ENCODE measurements at regions not wholly inside any gene's neighbourhood (a gene's known extent, or its start where the extent isn't known, plus 50 kb on each side); places are given as distances from the start of the nearest gene placed in this dataset.
"Not testable (repeated sequence)": the region's sequence is repeated elsewhere in the genome, so short reads cannot be mapped to it uniquely, and the experiment has no call there.

GRCh38 chr11:25319127-25319526 is 822.3 kb downstream of the LUZP2 start:
- DNase-seq (ENCODE audit: low read depth) = no peak

- no peak for DNase-seq (ENCODE audit: low read depth)
Measured at GRCh38 chr11:25327656-25328055, 830.8 kb downstream of the LUZP2 start.

DNA sequence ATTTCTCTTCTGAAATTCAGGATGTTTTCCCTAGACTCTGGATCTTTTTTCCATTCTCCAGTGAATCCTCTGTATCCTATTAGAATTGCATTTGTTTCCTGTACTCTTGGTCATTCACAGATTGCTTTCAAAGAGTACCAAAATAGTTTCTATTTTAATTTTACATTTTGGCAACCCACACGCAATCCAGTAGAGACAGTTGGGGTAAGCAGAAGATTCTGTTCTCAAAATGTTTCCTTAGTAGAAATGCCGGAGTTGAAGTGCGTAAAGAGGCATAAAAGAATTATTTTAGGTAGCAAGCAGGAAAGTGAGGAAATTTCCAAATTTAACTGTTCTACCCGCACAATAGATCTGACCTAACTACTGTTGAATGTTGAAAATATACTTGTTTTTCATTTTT is 842.4 kb downstream of the LUZP2 start:
- no peak for DNase-seq (ENCODE audit: low read depth)

GRCh38 chr11:25349537-25349936 is 852.7 kb downstream of the LUZP2 start:
- DNase-seq (ENCODE audit: low read depth) = no peak

DNA sequence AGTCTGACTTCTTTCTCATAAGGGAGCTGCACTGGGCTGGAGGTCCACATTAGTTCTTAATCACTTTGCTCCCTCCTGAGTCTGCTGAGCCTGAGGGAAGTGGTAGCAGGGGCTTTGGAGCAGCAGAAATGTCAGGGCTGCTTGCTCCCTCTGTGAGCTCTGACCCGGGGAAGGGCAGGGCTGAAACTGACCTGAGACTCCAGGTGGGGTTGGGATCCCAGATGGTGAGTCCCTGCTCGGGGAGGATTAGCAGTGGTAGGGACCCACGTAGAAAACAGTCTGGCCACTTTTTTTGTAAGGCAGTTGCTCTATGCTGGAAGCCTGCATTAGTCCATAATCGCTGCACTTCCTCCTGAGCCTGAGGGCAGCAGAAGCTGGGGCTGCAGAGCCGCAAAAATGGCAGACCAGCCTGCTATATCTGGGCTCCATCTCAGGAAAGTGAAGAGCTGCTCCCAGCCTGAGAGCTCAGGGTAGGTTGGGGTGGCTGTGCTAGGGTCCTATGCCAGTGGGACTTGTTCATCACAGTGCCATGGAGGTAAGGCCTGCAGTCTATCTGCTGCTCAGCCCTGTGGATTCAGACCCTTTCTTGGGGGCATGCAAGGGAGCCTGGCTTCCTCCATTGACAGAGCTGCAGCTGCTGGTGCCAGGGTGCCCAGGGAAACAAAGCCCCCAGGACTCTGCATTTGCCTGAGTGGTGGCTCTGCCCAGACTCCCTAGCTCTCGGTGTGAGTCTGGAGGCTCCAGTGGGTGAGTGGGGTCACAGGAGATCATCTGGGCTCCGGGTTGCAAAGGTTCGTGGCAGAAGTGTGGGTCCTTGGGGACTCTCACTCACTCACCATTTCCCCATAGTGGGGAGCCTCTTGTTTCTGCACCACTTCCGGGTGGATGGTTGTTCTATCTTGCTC is 854.3 kb downstream of the LUZP2 start:
- no peak for DNase-seq (ENCODE audit: low read depth)

DNA sequence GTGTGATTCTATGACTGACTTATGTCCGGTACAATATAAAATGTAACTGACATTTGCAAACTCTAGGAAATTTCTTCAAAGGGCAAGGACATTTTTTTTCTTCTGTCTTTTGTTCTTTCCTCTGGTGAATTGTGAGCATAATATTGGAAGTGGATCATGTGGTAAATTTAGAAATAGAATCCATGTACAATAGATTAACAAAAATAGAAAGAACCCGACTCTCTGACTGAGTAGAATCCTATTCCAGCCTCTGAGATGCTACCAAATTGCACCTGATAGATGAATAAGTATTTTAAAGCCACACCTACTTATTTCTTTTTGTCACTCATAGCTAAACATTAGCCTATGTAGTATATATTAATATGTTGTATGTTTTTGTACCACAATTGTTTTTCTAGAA is 860.3 kb downstream of the LUZP2 start:
- DNase-seq (ENCODE audit: low read depth) = no peak

DNA sequence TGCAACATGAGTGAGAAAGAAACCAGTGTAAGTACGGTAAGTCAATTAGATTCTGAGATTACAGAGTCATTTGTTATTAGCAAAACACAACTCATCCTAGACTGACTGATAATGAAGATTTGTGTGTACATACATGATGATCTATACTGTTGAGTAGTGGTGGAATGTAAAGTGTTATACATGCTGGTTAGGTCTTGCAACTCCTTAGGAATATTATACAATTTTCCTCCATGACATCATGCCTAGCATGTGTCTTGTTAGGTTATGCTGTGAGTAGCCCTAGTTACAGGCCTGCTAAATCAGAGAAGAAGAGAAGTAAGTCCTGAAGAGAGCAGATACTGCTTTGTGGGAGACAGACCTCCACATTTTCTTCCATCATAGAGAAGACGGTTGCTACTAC is 880.6 kb downstream of the LUZP2 start:
- no peak for DNase-seq (ENCODE audit: low read depth)

DNA sequence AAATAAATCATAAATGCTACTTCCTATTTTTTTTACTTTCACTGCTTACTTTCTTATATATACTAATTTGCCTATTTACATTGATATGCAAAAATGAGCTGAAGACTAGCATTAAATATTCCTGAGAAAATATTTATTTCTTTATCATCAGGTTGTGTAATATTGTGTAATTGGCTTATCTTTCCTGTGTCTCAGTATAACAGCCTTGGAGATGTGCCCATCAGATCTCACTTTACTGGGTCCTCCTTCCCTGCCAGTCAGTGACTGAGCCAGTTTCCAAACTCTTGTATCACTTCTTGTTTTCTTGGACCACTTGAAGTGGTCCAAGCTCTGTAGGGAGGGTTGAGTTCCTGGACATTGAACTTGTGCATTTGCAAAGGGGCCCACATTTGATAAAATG is 900.0 kb downstream of the LUZP2 start:
- DNase-seq (ENCODE audit: low read depth) = no peak

DNA sequence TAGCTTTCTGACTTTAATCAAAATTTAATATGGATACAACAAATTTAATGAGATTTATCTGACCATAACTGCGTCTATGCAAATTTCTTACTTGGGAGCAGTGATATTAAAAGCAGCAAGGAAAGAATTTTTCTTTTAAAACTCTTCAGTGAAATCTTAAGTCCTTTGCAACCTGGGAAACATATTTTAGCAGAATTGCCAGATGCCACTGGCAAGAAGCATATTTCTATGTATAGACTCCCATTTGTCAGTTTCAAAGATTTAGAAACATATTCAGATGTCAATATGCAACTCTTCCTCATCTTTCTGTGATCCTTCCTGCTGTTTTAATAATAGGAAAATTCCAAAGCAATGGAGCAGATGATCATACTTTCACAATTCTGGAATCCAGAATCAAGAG is 911.3 kb downstream of the LUZP2 start:
- DNase-seq (ENCODE audit: low read depth) = no peak

DNA sequence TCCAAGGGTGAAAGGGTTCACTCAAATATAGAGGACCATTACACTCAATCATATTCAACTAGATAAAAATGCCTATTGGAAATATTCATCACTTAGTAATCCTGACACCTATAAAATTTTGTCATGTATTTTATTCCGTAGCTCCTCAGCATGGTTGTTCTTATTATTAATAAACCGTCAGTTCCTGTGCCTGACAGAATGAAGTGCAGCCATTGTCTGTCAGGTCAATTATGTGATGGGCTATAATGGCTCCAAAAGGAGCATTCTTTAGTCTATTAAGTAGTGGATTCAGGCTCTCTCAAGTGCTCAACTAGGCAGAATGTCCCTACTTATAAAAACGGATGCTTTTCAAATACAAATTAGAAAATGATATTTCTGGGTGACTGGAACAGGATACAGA is 916.1 kb upstream of the ANO3 start:
- DNase-seq (ENCODE audit: low read depth) = no peak

DNA sequence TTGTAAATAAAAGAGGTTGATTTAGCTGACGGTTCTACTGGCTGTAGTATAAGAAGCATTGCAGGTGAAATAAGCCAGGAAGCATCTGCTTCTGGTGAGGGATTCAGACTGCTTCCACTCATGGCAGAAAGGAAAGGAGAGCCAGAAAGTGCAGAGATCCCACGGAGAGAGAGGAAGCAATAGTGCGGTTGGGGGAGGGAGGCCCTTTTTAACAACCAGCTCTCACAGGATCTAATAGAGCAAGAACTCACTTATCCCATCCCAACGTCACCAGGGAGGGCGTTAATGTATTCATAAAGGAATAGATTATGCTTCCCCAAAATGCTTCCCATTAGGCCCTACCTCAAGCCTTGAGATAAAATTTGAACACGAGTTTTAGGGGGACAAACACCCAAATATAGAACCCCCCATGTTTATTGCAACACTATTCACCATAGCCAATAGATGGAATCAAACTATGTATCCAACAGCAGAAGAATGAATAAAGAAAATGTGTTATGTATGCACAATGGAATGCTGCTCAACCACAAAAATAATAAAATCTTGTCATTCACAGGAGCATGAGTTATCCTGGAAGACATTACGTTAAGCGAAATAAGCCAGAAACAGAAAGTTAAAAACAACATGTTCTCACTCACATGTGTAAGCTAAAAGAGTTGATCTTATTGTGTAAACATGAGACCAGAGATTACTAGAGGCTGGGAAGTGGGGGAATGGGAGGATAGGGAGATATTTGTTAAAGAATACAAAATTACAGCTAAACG is 908.3 kb upstream of the ANO3 start:
- peak; percentile 43 for DNase-seq (ENCODE audit: low read depth)

GRCh38 chr11:25432376-25432775 is 899.6 kb upstream of the ANO3 start:
- no peak for DNase-seq (ENCODE audit: low read depth)

- no peak for DNase-seq (ENCODE audit: low read depth)
Measured at GRCh38 chr11:25435197-25435596, 896.7 kb upstream of the ANO3 start.

- DNase-seq (ENCODE audit: low read depth) = no peak
Measured at GRCh38 chr11:25436326-25436725, 895.6 kb upstream of the ANO3 start.

- DNase-seq (ENCODE audit: low read depth) = peak; percentile 16
Measured at GRCh38 chr11:25441421-25441820, 890.5 kb upstream of the ANO3 start.

GRCh38 chr11:25449091-25449490 is 882.8 kb upstream of the ANO3 start:
- DNase-seq (ENCODE audit: low read depth) = no peak

GRCh38 chr11:25453471-25453870 is 878.5 kb upstream of the ANO3 start:
- DNase-seq (ENCODE audit: low read depth) = no peak

DNA sequence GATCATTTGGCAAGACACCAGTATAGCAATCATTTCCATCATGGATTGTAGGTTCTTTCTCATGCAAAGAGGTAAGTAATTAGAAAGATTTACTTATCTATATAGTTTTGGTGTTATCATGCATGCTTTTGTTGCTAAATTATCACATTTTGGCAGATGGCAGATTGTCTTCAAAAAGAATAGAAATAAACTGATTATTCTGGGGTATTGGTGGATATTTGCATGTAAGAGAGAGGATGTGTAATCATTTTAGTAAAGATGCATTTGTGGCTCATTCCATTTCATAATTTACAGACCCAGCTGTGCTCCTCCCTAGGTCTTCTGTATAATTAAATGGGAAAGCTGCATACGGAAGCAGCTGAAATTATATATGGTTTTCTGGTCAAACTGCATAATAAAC is 875.7 kb upstream of the ANO3 start:
- no peak for DNase-seq (ENCODE audit: low read depth)

- DNase-seq (ENCODE audit: low read depth) = peak; percentile 16
Measured at GRCh38 chr11:25483915-25484635, 847.9 kb upstream of the ANO3 start.

DNA sequence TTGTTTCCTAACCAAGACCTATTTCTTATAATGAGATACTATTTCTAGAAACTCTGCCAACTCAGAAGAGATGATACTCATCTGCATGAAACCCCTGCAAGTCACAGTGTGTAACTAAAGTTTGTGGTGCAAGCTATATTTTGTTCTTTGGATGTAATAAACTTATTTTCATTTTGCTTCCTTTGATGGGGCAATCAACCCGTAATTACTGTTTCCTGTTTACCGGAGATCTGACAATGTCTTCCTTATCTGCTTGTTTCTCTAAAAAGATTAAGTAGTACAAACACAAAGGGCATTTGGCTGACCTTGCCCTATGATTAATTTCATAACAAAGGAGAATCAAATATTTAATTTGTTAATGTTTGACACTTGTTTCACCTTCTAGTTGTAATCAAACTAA is 846.6 kb upstream of the ANO3 start:
- no peak for DNase-seq (ENCODE audit: low read depth)

DNA sequence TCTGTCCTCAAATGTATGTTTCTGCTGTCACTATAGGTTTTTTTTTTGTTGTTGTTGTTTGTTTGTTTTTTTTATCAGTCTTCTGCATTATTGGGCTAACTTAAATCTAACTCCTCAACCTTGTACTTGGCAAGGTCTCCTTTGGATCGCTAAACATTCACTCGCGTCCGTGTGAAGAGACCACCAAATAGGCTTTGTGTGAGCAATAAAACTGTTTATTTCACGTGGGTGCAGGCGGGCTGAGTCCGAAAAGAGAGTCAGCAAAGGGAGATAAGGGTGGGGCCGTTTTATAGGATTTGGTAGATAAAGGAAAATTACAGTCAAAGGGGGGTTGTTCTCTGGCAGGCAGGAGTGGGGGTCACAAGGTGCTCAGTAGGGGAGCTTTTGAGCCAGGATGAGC is 845.6 kb upstream of the ANO3 start:
- not testable (repeated sequence) for DNase-seq (ENCODE audit: low read depth)

DNA sequence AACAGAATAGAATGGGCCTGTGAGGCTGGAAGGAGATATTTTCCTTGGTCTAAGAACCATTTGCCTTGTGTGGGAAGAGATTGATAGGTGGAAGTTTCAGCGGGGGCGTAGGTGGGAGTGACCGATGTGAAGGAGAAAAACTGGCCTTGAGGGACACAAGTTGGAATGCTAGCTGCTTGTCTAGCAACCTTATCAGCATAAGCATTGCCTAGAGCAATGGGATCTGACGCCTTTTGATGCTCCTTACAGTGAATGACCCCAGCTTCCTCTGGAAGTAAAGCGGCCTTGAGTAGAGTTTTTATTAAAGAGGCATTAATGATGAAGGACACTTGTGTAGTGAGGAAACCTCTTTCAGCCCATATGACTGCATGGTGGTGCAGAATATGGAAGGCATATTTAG is 843.8 kb upstream of the ANO3 start:
- DNase-seq (ENCODE audit: low read depth) = not testable (repeated sequence)

DNA sequence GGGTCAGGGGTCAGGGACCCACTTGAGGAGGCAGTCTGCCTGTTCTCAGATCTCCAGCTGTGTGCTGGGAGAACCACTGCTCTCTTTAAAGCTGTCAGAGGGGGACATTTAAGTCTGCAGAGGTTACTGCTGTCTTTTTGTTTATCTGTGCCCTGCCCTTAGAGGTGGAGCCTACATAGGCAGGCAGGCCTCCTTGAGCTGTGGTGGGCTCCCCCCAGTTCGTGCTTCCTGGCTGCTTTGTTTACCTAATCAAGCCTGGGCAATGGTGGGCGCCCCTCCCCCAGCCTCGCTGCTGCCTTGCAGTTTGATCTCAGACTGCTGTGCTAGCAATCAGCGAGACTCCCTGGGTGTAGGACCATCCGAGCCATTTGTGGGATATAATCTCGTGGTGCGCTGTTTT is 830.5 kb upstream of the ANO3 start:
- not testable (repeated sequence) for DNase-seq (ENCODE audit: low read depth)

Measured in fibroblast of the conjunctiva (primary cell).